GM12873 (cell line): ENCODE measurements at regions not wholly inside any gene's neighbourhood (a gene's known extent, or its start where the extent isn't known, plus 50 kb on each side); places are given as distances from the start of the nearest gene placed in this dataset.

Experiments used
- CTCF ChIP-seq: IDR thresholded peaks from 2 replicates; pipeline ENCODE4 v1.5.1; 2012; ENCODE audit warnings: low read depth, mild to moderate bottlenecking, moderate library complexity, low read length, control low read depth; ENCODE audit not compliant: insufficient read depth; ENCODE audit errors: missing control alignments

GRCh38 chr6:166752928-166753721 lies 126.1 kb upstream of the RPS6KA2 start:
- TF ChIP-seq CTCF, result no peak

- TF ChIP-seq CTCF, result no peak
These were observed 125.0 kb upstream of the RPS6KA2 start for GRCh38 chr6:166752097-166752496.

GRCh38 chr6:166751051-166751595 lies 124.1 kb upstream of the RPS6KA2 start:
- TF ChIP-seq CTCF, result no peak

DNA sequence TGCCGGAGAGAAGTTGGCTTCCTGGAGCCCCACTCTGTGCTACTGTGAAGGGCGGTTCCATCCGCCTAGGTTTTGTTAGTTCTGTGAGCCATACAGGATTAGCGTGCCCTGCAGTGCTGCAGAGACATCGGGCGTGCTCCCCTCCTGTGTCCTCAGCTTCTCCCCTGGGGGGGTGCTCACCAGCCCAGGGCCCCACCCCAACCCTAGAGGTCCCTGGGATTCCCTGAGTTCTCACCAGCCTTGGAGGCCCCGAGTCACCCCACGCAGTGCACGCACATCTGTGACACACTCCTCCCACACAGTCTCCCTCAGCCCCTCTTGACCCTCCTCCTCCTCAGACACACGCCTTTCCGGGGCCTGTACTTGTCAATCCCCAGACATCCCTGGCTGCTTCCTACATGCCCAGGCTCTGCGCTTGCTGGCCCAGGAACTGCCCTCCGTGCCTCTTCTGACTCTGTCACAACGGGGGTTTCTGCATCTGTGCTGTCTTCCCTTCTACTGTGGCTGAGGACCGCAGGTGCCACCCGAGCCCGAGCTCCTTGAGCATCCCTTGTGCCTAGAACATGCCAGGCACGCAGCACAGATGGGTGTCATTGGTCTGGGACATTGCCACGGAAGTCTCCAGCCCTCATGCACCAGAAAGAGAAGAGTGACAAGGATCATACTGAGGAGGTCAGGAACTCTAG lies 123.2 kb upstream of the RPS6KA2 start:
- no peak for TF ChIP-seq CTCF

GRCh38 chr6:166749666-166750065 lies 122.6 kb upstream of the RPS6KA2 start:
- TF ChIP-seq CTCF, result no peak

DNA sequence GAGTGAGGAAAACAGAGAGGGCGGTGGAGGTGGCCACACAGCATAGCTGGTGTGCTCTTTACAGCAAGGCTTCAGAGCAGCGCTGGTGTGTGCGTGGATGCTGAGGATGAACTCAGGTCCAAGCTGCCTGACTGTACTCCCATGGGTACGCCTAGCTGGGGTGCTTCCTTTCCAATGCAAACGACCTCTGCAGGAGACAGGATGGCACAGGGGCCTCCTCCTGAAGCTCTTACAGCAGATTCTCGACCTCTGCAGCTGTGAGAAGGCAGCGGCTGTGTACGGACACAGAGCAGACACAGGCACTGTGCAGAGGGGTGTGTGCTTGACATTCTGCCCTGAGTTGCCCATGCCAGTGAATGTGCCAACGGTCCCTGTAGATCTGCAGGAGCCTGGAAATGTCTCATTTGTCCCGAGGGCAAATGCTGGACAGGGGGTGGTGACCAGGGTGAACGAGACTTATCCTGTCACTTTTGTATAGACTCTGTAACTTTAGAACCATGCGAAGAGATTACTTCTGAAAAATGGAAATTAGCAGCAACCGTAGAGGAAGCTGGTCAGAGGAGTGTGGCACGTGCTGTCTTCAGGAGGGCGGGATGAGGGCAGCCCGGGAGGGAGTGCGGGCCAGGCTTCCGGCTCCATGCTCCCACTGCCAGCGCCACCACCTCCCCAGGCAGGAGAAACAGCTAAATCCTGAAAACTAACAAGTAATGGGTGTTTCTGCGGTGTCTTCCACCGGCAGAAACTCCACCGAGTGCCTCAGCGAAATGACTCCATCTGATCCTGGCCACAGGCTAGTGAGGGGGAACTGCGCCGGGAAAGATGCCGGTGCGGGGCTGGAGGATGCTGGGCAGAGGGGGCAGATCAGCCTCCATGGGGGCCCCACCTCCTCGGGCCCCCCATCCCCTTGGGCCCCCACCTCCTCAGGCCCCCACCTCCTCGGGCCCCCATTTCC lies 120.9 kb upstream of the RPS6KA2 start:
- no peak for TF ChIP-seq CTCF
